ENCODE measurements at regions not wholly inside any gene's neighbourhood (a gene's known extent, or its start where the extent isn't known, plus 50 kb on each side); places are given as distances from the start of the nearest gene placed in this dataset.

DNA sequence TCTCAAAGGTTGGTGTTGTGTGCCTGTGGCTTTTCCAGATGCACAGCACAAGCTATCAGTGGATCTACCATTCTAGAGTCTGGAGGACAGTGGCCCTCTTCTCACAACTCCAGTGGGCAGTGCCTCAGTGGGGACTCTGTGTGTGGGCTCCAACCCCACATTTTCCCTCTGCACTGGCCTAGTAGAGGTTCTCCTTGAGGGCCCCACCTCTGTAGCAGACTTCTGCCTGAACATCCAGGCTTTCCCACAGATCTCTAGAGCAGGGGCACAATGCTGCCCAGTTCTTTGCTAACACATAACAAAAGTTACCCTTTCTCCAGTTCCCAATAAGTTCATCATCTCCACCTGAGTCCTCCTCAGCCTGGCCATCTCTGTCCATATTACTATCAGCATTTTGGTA is 102.1 kb upstream of the ANKRD55 start:
- Histone ChIP-seq H3K9me2 (ENCODE audit: insufficient read depth, low read length) (no peaks in the 10 kb centered on the region), H3K27me3 (ENCODE audit: insufficient read depth, low read depth, low read length) (no peaks in the 10 kb centered on the region), H3K9ac (ENCODE audit: low read length) (no peak overlapping the region), H3K4me2 (ENCODE audit: low read length) (no peak overlapping the region), H3K36me3 (ENCODE audit: insufficient read depth, low read length) (no peaks in the 10 kb centered on the region), H3K4me3 (ENCODE audit: low read length) (no peak overlapping the region), H3K9me3 (ENCODE audit: low read length) (no peaks in the 10 kb centered on the region), H3F3A (ENCODE audit: insufficient read depth, low read length, poor library complexity, severe bottlenecking) (peaks cover 10% of the 10 kb centered on the region), H4K20me1 (ENCODE audit: insufficient read depth) (no peaks in the 10 kb centered on the region), H2AFZ (ENCODE audit: low read depth, low read length) (no peak overlapping the region), H3K79me2 (replicated peaks; ENCODE audit: insufficient read depth, low read length) (no peaks in the 10 kb centered on the region), H3K27ac (ENCODE audit: low read length) (no peak overlapping the region)
- TF ChIP-seq, protein P1, sequence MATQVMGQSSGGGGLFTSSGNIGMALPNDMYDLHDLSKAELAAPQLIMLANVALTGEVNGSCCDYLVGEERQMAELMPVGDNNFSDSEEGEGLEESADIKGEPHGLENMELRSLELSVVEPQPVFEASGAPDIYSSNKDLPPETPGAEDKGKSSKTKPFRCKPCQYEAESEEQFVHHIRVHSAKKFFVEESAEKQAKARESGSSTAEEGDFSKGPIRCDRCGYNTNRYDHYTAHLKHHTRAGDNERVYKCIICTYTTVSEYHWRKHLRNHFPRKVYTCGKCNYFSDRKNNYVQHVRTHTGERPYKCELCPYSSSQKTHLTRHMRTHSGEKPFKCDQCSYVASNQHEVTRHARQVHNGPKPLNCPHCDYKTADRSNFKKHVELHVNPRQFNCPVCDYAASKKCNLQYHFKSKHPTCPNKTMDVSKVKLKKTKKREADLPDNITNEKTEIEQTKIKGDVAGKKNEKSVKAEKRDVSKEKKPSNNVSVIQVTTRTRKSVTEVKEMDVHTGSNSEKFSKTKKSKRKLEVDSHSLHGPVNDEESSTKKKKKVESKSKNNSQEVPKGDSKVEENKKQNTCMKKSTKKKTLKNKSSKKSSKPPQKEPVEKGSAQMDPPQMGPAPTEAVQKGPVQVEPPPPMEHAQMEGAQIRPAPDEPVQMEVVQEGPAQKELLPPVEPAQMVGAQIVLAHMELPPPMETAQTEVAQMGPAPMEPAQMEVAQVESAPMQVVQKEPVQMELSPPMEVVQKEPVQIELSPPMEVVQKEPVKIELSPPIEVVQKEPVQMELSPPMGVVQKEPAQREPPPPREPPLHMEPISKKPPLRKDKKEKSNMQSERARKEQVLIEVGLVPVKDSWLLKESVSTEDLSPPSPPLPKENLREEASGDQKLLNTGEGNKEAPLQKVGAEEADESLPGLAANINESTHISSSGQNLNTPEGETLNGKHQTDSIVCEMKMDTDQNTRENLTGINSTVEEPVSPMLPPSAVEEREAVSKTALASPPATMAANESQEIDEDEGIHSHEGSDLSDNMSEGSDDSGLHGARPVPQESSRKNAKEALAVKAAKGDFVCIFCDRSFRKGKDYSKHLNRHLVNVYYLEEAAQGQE (IDR thresholded peaks at IDR 0.05; ENCODE audit: borderline replicate concordance): no peak
- TF ChIP-seq POLR2AphosphoS5 (IDR thresholded peaks at IDR 0.05) (no peak), EZH2 (IDR thresholded peaks at IDR 0.05; ENCODE audit: borderline replicate concordance, insufficient read depth, low read length, poor library complexity, severe bottlenecking) (no peak), TAF1 (IDR thresholded peaks at IDR 0.05; ENCODE audit: low read depth) (no peak), MXI1 (conservative IDR thresholded peaks at IDR 0.05; ENCODE audit: poor library complexity, severe bottlenecking) (no peak), RAD21 (conservative IDR thresholded peaks at IDR 0.05) (no peak), SMC3 (conservative IDR thresholded peaks at IDR 0.05; ENCODE audit: poor library complexity) (no peak), EP300 (conservative IDR thresholded peaks at IDR 0.05; ENCODE audit: poor library complexity, severe bottlenecking) (no peak)
- TF ChIP-seq, protein P2, sequence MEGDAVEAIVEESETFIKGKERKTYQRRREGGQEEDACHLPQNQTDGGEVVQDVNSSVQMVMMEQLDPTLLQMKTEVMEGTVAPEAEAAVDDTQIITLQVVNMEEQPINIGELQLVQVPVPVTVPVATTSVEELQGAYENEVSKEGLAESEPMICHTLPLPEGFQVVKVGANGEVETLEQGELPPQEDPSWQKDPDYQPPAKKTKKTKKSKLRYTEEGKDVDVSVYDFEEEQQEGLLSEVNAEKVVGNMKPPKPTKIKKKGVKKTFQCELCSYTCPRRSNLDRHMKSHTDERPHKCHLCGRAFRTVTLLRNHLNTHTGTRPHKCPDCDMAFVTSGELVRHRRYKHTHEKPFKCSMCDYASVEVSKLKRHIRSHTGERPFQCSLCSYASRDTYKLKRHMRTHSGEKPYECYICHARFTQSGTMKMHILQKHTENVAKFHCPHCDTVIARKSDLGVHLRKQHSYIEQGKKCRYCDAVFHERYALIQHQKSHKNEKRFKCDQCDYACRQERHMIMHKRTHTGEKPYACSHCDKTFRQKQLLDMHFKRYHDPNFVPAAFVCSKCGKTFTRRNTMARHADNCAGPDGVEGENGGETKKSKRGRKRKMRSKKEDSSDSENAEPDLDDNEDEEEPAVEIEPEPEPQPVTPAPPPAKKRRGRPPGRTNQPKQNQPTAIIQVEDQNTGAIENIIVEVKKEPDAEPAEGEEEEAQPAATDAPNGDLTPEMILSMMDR (IDR thresholded peaks at IDR 0.05; ENCODE audit: poor library complexity, severe bottlenecking): no peak

DNA sequence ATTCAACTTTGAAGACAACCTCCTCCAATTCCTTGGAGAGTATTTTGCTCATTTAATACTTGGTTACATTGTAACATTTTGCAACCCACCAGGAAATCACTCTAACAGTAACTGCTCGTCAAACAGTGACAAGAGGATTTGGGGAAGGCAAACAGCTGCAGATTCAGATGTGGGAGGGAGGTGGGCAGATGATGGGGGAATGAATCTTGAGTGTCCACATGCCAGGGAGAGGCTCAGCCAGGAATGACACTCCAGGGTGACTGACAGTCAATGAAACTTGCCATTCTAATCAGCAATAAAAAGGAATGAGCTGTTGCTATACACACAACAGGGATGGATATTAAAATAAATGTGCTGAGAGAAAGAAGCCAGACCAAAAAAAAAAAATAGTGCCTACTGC is 97.7 kb upstream of the ANKRD55 start:
- Histone ChIP-seq H2AFZ (ENCODE audit: low read depth, low read length) (no peak overlapping the region), H3K27ac (ENCODE audit: low read length) (peak overlapping the region; percentile 95), H3K36me3 (ENCODE audit: insufficient read depth, low read length) (no peaks in the 10 kb centered on the region), H3K9me2 (ENCODE audit: insufficient read depth, low read length) (no peaks in the 10 kb centered on the region), H3F3A (ENCODE audit: insufficient read depth, low read length, poor library complexity, severe bottlenecking) (peaks cover 10% of the 10 kb centered on the region), H3K4me3 (ENCODE audit: low read length) (peak overlapping the region; percentile 46), H4K20me1 (ENCODE audit: insufficient read depth) (no peaks in the 10 kb centered on the region), H3K4me2 (ENCODE audit: low read length) (peak overlapping the region; percentile 17), H3K9me3 (ENCODE audit: low read length) (no peaks in the 10 kb centered on the region), H3K9ac (ENCODE audit: low read length) (peak overlapping the region; percentile 45), H3K79me2 (replicated peaks; ENCODE audit: insufficient read depth, low read length) (no peaks in the 10 kb centered on the region), H3K27me3 (ENCODE audit: insufficient read depth, low read depth, low read length) (no peaks in the 10 kb centered on the region)
- TF ChIP-seq EP300 (conservative IDR thresholded peaks at IDR 0.05; ENCODE audit: poor library complexity, severe bottlenecking): peak; percentile 51
- no peak for TF ChIP-seq MXI1 (conservative IDR thresholded peaks at IDR 0.05; ENCODE audit: poor library complexity, severe bottlenecking)
- peak; percentile 53 for TF ChIP-seq POLR2AphosphoS5 (IDR thresholded peaks at IDR 0.05)
- TF ChIP-seq, protein P2 (IDR thresholded peaks at IDR 0.05; ENCODE audit: poor library complexity, severe bottlenecking): no peak
- no peak for TF ChIP-seq EZH2 (IDR thresholded peaks at IDR 0.05; ENCODE audit: borderline replicate concordance, insufficient read depth, low read length, poor library complexity, severe bottlenecking)
- no peak for TF ChIP-seq RAD21 (conservative IDR thresholded peaks at IDR 0.05)
- TF ChIP-seq SMC3 (conservative IDR thresholded peaks at IDR 0.05; ENCODE audit: poor library complexity): no peak
- TF ChIP-seq, protein P1 (IDR thresholded peaks at IDR 0.05; ENCODE audit: borderline replicate concordance): no peak
